Fibroblast of villous mesenchyme (primary cell): ENCODE measurements at regions not wholly inside any gene's neighbourhood (a gene's known extent, or its start where the extent isn't known, plus 50 kb on each side); places are given as distances from the start of the nearest gene placed in this dataset.

ENCODE experiments used
- DNase-seq: peaks from one replicate; pipeline ENCODE4 v3.0.0-alpha.2; 2010; ENCODE audit warnings: low read depth
- H3K4me3 ChIP-seq: 2 replicates; pipeline ENCODE4 v1.5.1; 2011; ENCODE audit warnings: low read depth, mild to moderate bottlenecking, low read length
- CTCF ChIP-seq: IDR thresholded peaks from 2 replicates; pipeline ENCODE4 v1.5.1; 2012; ENCODE audit warnings: low read depth, mild to moderate bottlenecking, low read length; ENCODE audit not compliant: insufficient read depth

- H3K4me3 ChIP-seq, result no peak overlapping the region
- no peak for TF ChIP-seq CTCF
- peak; percentile 87 for DNase-seq
These were observed 163.7 kb downstream of the NTMT2 start for GRCh38 chr1:170309389-170310013.

- DNase-seq, result no peak
- TF ChIP-seq CTCF, result no peak
- H3K4me3 ChIP-seq, result no peak overlapping the region
These were observed 164.3 kb downstream of the NTMT2 start for GRCh38 chr1:170310014-170310405.

- TF ChIP-seq CTCF, result no peak
- no peak for DNase-seq
- H3K4me3 ChIP-seq, result no peak overlapping the region
These were observed 165.2 kb downstream of the NTMT2 start for GRCh38 chr1:170310951-170311350.

GRCh38 chr1:170313306-170313705, 167.5 kb downstream of the NTMT2 start:
- TF ChIP-seq CTCF, result no peak
- H3K4me3 ChIP-seq, result no peak overlapping the region
- DNase-seq, result no peak

- no peak overlapping the region for H3K4me3 ChIP-seq
- no peak for DNase-seq
- TF ChIP-seq CTCF, result no peak
These were observed 170.5 kb downstream of the NTMT2 start for GRCh38 chr1:170316270-170316669.

- no peak for DNase-seq
- no peak for TF ChIP-seq CTCF
These were observed 172.4 kb downstream of the NTMT2 start for GRCh38 chr1:170318141-170318540.

GRCh38 chr1:170318736-170319135, 173.0 kb downstream of the NTMT2 start:
- no peak for DNase-seq

More at GRCh38 chr1:170318141-170318540, 172.4 kb downstream of the NTMT2 start:
- no peak overlapping the region for H3K4me3 ChIP-seq

More at GRCh38 chr1:170318736-170319135, 173.0 kb downstream of the NTMT2 start:
- TF ChIP-seq CTCF, result no peak
- no peak overlapping the region for H3K4me3 ChIP-seq
